ENCODE measurements at regions not wholly inside any gene's neighbourhood (a gene's known extent, or its start where the extent isn't known, plus 50 kb on each side); places are given as distances from the start of the nearest gene placed in this dataset.

- Histone ChIP-seq H3K9ac (ENCODE audit: insufficient read depth in 1 of 2, low read depth in 2 of 2, low read length in 2 of 2) (no peak overlapping the region), H3K27me3 (ENCODE audit: control insufficient read depth in 2 of 2, insufficient read depth in 2 of 2, low read length in 2 of 2) (no peaks in the 10 kb centered on the region), H3K4me2 (ENCODE audit: insufficient read depth, low read length) (no peak overlapping the region), H3K36me3 (ENCODE audit: control insufficient read depth, insufficient read depth, low read length) (no peaks in the 10 kb centered on the region), H3K4me3 (no peak overlapping the region), H3K9me1 (ENCODE audit: control insufficient read depth, insufficient read depth, low read length) (no peaks in the 10 kb centered on the region), H3K4me1 (replicated peaks in 1 of 2; ENCODE audit: control insufficient read depth in 2 of 2, insufficient read depth in 2 of 2, low read length in 2 of 2) (no peaks in the 10 kb centered on the region), H4K20me1 (replicated peaks; ENCODE audit: control insufficient read depth, insufficient read depth, low read length) (no peaks in the 10 kb centered on the region), H3K79me2 (ENCODE audit: control insufficient read depth, insufficient read depth, low read length) (no peaks in the 10 kb centered on the region), H3K27ac (ENCODE audit: extremely low read depth, low read depth, low read length) (no peak overlapping the region), H2AFZ (ENCODE audit: low read depth, low read length) (no peak overlapping the region), H3K9me3 (replicated peaks; ENCODE audit: control insufficient read depth, insufficient read depth, low read depth, low read length) (no peaks in the 10 kb centered on the region)
- in situ Hi-C loops (cut with MboI): no loop called here
- ATAC-seq (peak; percentile 95), DNase-seq (ENCODE audit: extremely low read depth in 1 of 4, low spot score in 3 of 4) (peak; percentile 24 to 64 (median 42)), FAIRE-seq (peak; percentile 74)
- intact Hi-C loops (cut with micrococcal nuclease): loop anchor here (1.0 to 5.0 kb wide), 3 partner anchors 133 to 265 kb away; partner anchors contain the start of gene GIMD1
- 0% methylated on average over 11 of the region's 11 CpGs for WGBS (ENCODE audit: insufficient coverage, low coverage, missing lambda C conversion rate)
- ChIA-PET CTCF (ENCODE audit: low intra/inter-chr PET ratio) (interaction anchor here (1.3 to 2.0 kb wide), 3 partner anchors 132 to 263 kb away, joined by 5 to 10 read pairs (median 7); no protein-coding TSS in a partner anchor), POLR2A (no interaction called here)
- TF ChIP-seq RAD21 (CRISPR knock-in tag; conservative IDR thresholded peaks at IDR 0.05 in 1 of 2, IDR thresholded peaks at IDR 0.05 in 1 of 2) (peak; percentile 44 to 67; a peak in 3 of 4 replicates), NONO (IDR thresholded peaks at IDR 0.05; ENCODE audit: low read depth in 2 of 2, low read length in 1 of 2) (no peak), REST (IDR thresholded peaks at IDR 0.05; ENCODE audit: borderline replicate concordance) (peak; percentile 67; the same call in 1 of the 2 replicates), REST (CRISPR knock-in tag; IDR thresholded peaks at IDR 0.05; ENCODE audit: low read depth) (no peak), NFIC (IDR thresholded peaks at IDR 0.05) (0 out of 2 replicates have a peak, but pooled peaks have one; percentile 10), CTCF (IDR thresholded peaks at IDR 0.05 in 2 of 3, conservative IDR thresholded peaks at IDR 0.05 in 1 of 3; ENCODE audit: insufficient read depth in 2 of 3, low read depth in 1 of 3, low read length in 3 of 3) (peak; percentile 66 to 70 (median 68)), SMC3 (conservative IDR thresholded peaks at IDR 0.05; ENCODE audit: insufficient read depth, low read depth, low read length) (peak; percentile 50; the same call in 1 of the 2 replicates)
- no TSS peak for BruUV-seq (replicated peaks)
Measured at GRCh38 chr4:106502106-106502699, 133.6 kb upstream of the GIMD1 start.
